ENCODE measurements at regions not wholly inside any gene's neighbourhood (a gene's known extent, or its start where the extent isn't known, plus 50 kb on each side); places are given as distances from the start of the nearest gene placed in this dataset.

GRCh38 chr1:213657013-213657412 lies 330.8 kb upstream of the PROX1 start:
- DNase-seq (ENCODE audit: extremely low spot score), result no peak
- ChIA-PET CTCF (no interaction called here), POLR2A (no interaction called here)
- TF ChIP-seq ARNT (IDR thresholded peaks at IDR 0.05) (no peak), SP1 (IDR thresholded peaks at IDR 0.05) (no peak), CTBP1 (IDR thresholded peaks at IDR 0.05; ENCODE audit: borderline replicate concordance) (no peak), LEF1 (IDR thresholded peaks at IDR 0.05; ENCODE audit: borderline replicate concordance) (no peak), FOXK2 (IDR thresholded peaks at IDR 0.05) (no peak), PKNOX1 (IDR thresholded peaks at IDR 0.05) (no peak), NFRKB (IDR thresholded peaks at IDR 0.05) (no peak), L3MBTL2 (conservative IDR thresholded peaks at IDR 0.05) (no peak), SUZ12 (IDR thresholded peaks at IDR 0.05) (no peak), BHLHE40 (IDR thresholded peaks at IDR 0.05; ENCODE audit: borderline replicate concordance) (no peak)

DNA sequence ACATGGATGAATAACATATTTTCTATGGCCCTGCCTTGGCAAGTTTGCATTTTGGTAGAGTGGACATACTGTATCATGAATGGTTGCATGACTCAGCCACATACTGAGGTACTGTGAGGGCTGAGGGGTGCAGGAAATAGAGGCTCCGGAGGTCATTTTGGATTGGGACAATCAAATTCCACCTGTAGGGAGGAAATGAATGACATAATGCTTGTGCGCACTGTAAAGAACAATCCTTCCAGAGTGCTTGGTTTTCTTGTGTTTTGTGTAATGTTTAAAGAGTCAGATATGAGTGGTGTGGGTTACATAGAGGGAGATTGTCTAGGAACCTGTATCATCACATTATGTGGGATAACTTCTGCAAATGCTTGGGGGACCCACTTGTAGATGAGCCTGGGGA lies 329.9 kb upstream of the PROX1 start:
- ChIA-PET CTCF (no interaction called here), POLR2A (no interaction called here)
- TF ChIP-seq SUZ12 (IDR thresholded peaks at IDR 0.05), result no peak
- TF ChIP-seq LEF1 (IDR thresholded peaks at IDR 0.05; ENCODE audit: borderline replicate concordance), result no peak
- no peak for TF ChIP-seq ARNT (IDR thresholded peaks at IDR 0.05)
- no peak for TF ChIP-seq BHLHE40 (IDR thresholded peaks at IDR 0.05; ENCODE audit: borderline replicate concordance)
- no peak for TF ChIP-seq CTBP1 (IDR thresholded peaks at IDR 0.05; ENCODE audit: borderline replicate concordance)
- no peak for TF ChIP-seq ZNF384 (IDR thresholded peaks at IDR 0.05)
- no peak for TF ChIP-seq ELF4 (IDR thresholded peaks at IDR 0.05)
- TF ChIP-seq PKNOX1 (IDR thresholded peaks at IDR 0.05), result no peak
- TF ChIP-seq FOXM1 (IDR thresholded peaks at IDR 0.05; ENCODE audit: borderline replicate concordance), result no peak
- TF ChIP-seq HDGF (IDR thresholded peaks at IDR 0.05; ENCODE audit: borderline replicate concordance), result no peak
- no peak for TF ChIP-seq FOXA1 (IDR thresholded peaks at IDR 0.05)
- no peak for TF ChIP-seq NFRKB (IDR thresholded peaks at IDR 0.05)
- TF ChIP-seq TARDBP (IDR thresholded peaks at IDR 0.05), result no peak
- no peak for DNase-seq (ENCODE audit: extremely low spot score)

- TF ChIP-seq PKNOX1 (IDR thresholded peaks at IDR 0.05) (no peak), BHLHE40 (IDR thresholded peaks at IDR 0.05; ENCODE audit: borderline replicate concordance) (no peak), SP1 (IDR thresholded peaks at IDR 0.05) (no peak), SUZ12 (IDR thresholded peaks at IDR 0.05) (no peak), FOXK2 (IDR thresholded peaks at IDR 0.05) (no peak), HDGF (IDR thresholded peaks at IDR 0.05; ENCODE audit: borderline replicate concordance) (no peak)
- CTCF ChIA-PET, result no interaction called here
- no peak for DNase-seq (ENCODE audit: extremely low spot score)
- POLR2A ChIA-PET, result no interaction called here
Observed at GRCh38 chr1:213658457-213658856, 329.3 kb upstream of the PROX1 start.

GRCh38 chr1:213659580-213660547 lies 327.9 kb upstream of the PROX1 start:
- no peak for DNase-seq (ENCODE audit: extremely low spot score)
- TF ChIP-seq ZNF384 (IDR thresholded peaks at IDR 0.05), result no peak
- TF ChIP-seq HDGF (IDR thresholded peaks at IDR 0.05; ENCODE audit: borderline replicate concordance), result no peak
- no peak for TF ChIP-seq BHLHE40 (IDR thresholded peaks at IDR 0.05; ENCODE audit: borderline replicate concordance)
- no peak for TF ChIP-seq FOXK2 (IDR thresholded peaks at IDR 0.05)
- TF ChIP-seq SP1 (IDR thresholded peaks at IDR 0.05), result no peak
- TF ChIP-seq PKNOX1 (IDR thresholded peaks at IDR 0.05), result no peak
- ChIA-PET CTCF (no interaction called here), POLR2A (no interaction called here)

GRCh38 chr1:213661302-213661701 lies 326.5 kb upstream of the PROX1 start:
- CTCF ChIA-PET, result no interaction called here
- DNase-seq (ENCODE audit: extremely low spot score), result no peak
- POLR2A ChIA-PET, result no interaction called here
- TF ChIP-seq ZNF384 (IDR thresholded peaks at IDR 0.05) (no peak), HDGF (IDR thresholded peaks at IDR 0.05; ENCODE audit: borderline replicate concordance) (no peak), TARDBP (IDR thresholded peaks at IDR 0.05) (no peak), NFRKB (IDR thresholded peaks at IDR 0.05) (no peak), FOXK2 (IDR thresholded peaks at IDR 0.05) (no peak), SUZ12 (IDR thresholded peaks at IDR 0.05) (no peak), FOXA1 (IDR thresholded peaks at IDR 0.05) (no peak), FOXM1 (IDR thresholded peaks at IDR 0.05; ENCODE audit: borderline replicate concordance) (no peak), ELF4 (IDR thresholded peaks at IDR 0.05) (no peak), LEF1 (IDR thresholded peaks at IDR 0.05; ENCODE audit: borderline replicate concordance) (no peak), SP1 (IDR thresholded peaks at IDR 0.05) (no peak), ARNT (IDR thresholded peaks at IDR 0.05) (no peak), BHLHE40 (IDR thresholded peaks at IDR 0.05; ENCODE audit: borderline replicate concordance) (no peak), PKNOX1 (IDR thresholded peaks at IDR 0.05) (no peak), CTBP1 (IDR thresholded peaks at IDR 0.05; ENCODE audit: borderline replicate concordance) (no peak), L3MBTL2 (conservative IDR thresholded peaks at IDR 0.05) (no peak)
